ENCODE measurements at regions not wholly inside any gene's neighbourhood (a gene's known extent, or its start where the extent isn't known, plus 50 kb on each side); places are given as distances from the start of the nearest gene placed in this dataset.

DNA sequence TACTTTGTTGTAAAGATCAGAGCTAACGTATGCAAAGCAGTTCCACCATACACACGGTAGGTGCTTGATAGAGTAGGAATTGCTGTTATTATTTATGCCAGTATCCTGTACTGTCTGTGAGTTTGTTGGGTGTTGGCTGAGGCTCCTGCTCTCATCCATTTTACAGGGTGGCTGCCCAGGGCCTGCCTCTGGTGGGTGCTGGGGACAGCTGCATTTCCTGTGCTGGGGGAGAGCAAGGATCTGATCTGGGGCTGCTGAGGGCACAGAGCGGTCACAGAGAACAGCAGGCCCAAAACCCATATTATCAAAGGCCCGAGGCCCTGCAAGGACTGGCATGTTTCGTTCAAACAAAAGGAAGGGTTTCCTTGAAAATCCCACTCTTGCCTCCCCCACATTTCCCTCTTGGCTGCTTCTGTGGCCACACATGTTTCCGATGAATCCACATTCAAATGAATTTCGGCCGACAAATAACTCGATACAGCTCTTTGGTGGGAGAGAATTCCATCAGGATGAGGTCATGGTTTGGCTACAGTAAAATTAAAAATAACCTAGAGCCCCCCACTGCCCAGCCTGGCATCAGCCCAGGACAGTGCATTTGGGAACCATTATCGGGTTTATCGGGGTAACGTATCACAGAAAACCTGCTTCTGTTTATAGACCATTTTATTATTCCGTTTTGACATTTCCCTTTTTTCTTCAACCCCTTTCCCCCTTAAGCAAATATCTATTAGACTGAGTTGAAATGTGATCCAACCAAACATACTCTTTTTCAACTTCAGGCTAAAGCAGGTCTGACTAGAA is 143.4 kb downstream of the CYRIA start:
- TF ChIP-seq, protein P1, sequence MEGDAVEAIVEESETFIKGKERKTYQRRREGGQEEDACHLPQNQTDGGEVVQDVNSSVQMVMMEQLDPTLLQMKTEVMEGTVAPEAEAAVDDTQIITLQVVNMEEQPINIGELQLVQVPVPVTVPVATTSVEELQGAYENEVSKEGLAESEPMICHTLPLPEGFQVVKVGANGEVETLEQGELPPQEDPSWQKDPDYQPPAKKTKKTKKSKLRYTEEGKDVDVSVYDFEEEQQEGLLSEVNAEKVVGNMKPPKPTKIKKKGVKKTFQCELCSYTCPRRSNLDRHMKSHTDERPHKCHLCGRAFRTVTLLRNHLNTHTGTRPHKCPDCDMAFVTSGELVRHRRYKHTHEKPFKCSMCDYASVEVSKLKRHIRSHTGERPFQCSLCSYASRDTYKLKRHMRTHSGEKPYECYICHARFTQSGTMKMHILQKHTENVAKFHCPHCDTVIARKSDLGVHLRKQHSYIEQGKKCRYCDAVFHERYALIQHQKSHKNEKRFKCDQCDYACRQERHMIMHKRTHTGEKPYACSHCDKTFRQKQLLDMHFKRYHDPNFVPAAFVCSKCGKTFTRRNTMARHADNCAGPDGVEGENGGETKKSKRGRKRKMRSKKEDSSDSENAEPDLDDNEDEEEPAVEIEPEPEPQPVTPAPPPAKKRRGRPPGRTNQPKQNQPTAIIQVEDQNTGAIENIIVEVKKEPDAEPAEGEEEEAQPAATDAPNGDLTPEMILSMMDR (IDR thresholded peaks at IDR 0.05; ENCODE audit: insufficient read depth, low read length, poor library complexity, severe bottlenecking): no peak
- TF ChIP-seq EZH2phosphoT487 (conservative IDR thresholded peaks at IDR 0.05; ENCODE audit: low read length): no peak
